GM21381 (cell line): ENCODE measurements at regions not wholly inside any gene's neighbourhood (a gene's known extent, or its start where the extent isn't known, plus 50 kb on each side); places are given as distances from the start of the nearest gene placed in this dataset.

ENCODE experiments used
- ATAC-seq: cut with Tn5 transposase; IDR thresholded peaks from one replicate; pipeline ENCODE4 v1.9.1; 2021; ENCODE audit warnings: mild to moderate bottlenecking, moderate library complexity; ENCODE audit not compliant: unreplicated experiment

- ATAC-seq: no peak
These were observed 65.8 kb upstream of the CFAP20DC start for GRCh38 chr3:59115364-59116232.

GRCh38 chr3:59107856-59108815 lies 58.3 kb upstream of the CFAP20DC start:
- ATAC-seq: no peak

- ATAC-seq: no peak
These were observed 56.3 kb upstream of the CFAP20DC start for GRCh38 chr3:59106085-59106648.

DNA sequence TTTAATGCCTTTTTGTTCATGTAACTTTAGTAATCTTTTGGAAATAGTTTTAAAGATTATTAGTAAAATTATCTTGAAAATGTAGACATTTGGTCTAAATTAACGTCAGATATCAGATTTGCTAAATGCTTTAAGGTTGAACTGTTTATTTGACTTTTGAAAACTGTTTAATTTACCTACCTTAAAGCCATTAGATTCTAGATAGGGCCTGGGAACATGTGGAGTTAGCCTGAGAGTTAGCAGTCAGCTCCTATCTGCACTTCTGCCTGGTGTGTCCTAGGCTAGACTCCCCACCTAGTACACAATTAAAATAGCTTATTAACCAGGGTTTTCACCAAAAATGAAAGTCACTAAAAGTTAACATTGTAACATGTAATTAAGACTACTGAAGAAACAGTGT lies 53.7 kb upstream of the CFAP20DC start:
- no peak for ATAC-seq

DNA sequence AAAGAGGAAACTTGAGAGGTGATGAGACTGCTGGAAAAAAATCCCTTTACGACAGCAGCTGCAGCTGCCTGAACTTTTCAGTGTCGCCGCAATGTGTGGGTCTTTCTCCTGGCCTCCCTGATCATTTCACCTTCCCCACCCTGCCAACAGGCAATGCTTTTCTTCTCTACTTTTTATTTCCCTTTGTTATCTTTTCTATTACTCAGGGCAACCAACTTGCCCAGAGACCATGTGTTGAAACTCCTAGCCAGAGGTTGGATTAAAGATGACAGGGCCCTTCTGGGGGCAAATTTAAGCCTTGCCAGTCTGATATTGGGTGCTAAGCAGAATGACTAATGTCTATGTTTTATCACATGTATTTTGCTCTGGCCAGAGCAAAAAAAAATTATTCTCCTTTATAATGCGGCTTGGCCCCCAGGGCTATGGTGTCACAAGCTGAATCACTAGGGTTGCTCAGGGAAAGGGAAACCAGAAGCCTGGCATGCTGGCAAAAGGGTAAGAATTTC lies 51.5 kb upstream of the CFAP20DC start:
- ATAC-seq: no peak
